ENCODE measurements at regions not wholly inside any gene's neighbourhood (a gene's known extent, or its start where the extent isn't known, plus 50 kb on each side); places are given as distances from the start of the nearest gene placed in this dataset.

GRCh38 chr7:66503551-66504031 is 125.1 kb upstream of the KCTD7 start:
- TF ChIP-seq YY1 (IDR thresholded peaks at IDR 0.05; ENCODE audit: insufficient read depth, insufficient read length) (no peak), ZNF274 (IDR thresholded peaks at IDR 0.05; ENCODE audit: low read depth, low read length) (no peak), SUZ12 (IDR thresholded peaks at IDR 0.05; ENCODE audit: extremely low read depth, insufficient read depth, insufficient read length) (no peak)
